Skeletal muscle satellite cell (primary cell): ENCODE measurements at regions not wholly inside any gene's neighbourhood (a gene's known extent, or its start where the extent isn't known, plus 50 kb on each side); places are given as distances from the start of the nearest gene placed in this dataset.

ENCODE experiments used
- H3K27me3 ChIP-seq: 2 replicates; pipeline ENCODE4 v1.7.0; 2013; ENCODE audit warnings: low read length; ENCODE audit not compliant: control insufficient read depth, insufficient read depth
- H3K36me3 ChIP-seq: 2 replicates; pipeline ENCODE4 v1.7.0; 2013; ENCODE audit warnings: mild to moderate bottlenecking, control low read depth, low read length; ENCODE audit not compliant: insufficient read depth
- H3K4me1 ChIP-seq: 2 replicates; pipeline ENCODE4 v1.7.0; 2013; ENCODE audit warnings: low read length; ENCODE audit not compliant: control insufficient read depth, insufficient read depth
- H3K4me2 ChIP-seq: 2 replicates; pipeline ENCODE4 v1.7.0; 2013; ENCODE audit warnings: mild to moderate bottlenecking, low read length
- H3K4me3 ChIP-seq: 2 replicates; pipeline ENCODE4 v1.7.0; 2013; ENCODE audit warnings: low read length
- H3K9ac ChIP-seq: 2 replicates; pipeline ENCODE4 v1.7.0; 2013; ENCODE audit warnings: mild to moderate bottlenecking, low read depth, low read length, moderate library complexity
- H3K9me3 ChIP-seq: replicated peaks from 2 replicates; pipeline ENCODE4 v1.7.0; 2013; ENCODE audit warnings: mild to moderate bottlenecking, control low read depth, low read length

DNA sequence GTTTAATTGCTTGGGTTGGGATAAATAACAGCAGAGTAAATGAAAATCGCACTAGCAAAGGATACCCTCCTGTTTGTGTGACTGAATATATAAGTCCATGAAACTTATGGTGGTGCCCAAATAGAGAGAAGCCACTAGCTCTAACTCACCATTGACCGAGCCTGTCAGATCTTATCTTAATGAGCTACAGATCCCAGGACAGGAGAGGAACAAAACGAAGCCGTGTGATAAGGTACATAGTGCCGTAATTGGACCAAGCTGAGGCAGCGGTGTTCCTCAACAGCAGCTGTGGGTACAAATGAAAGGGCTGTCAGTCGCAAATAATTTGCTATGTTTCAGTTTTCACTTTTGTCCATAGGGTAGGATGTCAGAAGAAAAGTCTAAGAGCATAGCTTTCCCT, 276.1 kb downstream of the PTBP2 start:
- H3K4me3 ChIP-seq, result no peak overlapping the region
- H3K4me2 ChIP-seq, result no peak overlapping the region
- no peaks in the 10 kb centered on the region for H3K9me3 ChIP-seq
- H3K36me3 ChIP-seq, result no peaks in the 10 kb centered on the region
- H3K4me1 ChIP-seq, result no peaks in the 10 kb centered on the region
- no peak overlapping the region for H3K9ac ChIP-seq
- H3K27me3 ChIP-seq, result no peaks in the 10 kb centered on the region

DNA sequence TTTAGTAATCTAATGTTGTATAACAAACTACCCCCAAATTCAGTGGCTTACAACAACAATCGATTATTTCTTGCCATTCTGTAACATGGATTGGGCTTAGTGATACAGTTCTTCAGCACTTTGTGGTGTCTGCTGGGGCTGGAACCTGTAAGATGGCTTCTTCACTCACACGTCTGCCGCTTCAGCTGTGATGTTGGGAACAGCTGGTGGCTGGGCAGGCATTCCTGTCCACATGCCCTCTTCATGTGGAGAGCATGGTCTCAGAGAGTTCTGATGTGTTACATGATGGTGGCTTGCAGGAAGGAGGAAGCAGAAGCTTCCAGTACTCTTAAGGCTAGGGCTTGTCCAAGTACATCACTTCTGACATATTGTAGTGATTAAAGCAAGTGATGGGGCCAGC, 276.9 kb downstream of the PTBP2 start:
- Histone ChIP-seq H3K9me3 (no peaks in the 10 kb centered on the region), H3K4me2 (no peak overlapping the region), H3K9ac (no peak overlapping the region), H3K27me3 (no peaks in the 10 kb centered on the region), H3K4me3 (no peak overlapping the region), H3K4me1 (no peaks in the 10 kb centered on the region), H3K36me3 (no peaks in the 10 kb centered on the region)

DNA sequence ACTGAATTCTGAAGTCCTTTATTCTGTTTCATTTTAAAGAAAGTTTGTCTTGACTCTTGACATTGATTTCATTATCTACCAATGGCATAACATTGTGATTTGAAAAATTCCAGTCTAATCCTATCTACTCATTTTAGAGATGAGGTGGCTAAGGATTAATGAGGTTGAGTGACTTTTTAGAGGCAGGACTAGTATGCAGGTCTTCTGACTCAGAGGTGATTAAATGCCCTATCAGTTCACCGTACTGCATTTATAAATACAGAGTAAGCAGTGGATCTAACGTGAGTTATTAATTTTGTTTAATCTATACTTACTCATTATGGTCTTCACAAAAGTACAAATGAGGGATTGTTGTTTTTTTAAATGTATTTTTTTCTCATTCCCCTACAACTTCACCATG, 277.6 kb downstream of the PTBP2 start:
- H3K4me1 ChIP-seq, result peaks cover under 1% of the 10 kb centered on the region
- no peaks in the 10 kb centered on the region for H3K27me3 ChIP-seq
- no peaks in the 10 kb centered on the region for H3K9me3 ChIP-seq
- no peak overlapping the region for H3K4me2 ChIP-seq
- H3K36me3 ChIP-seq, result no peaks in the 10 kb centered on the region
- no peak overlapping the region for H3K9ac ChIP-seq
- H3K4me3 ChIP-seq, result no peak overlapping the region

DNA sequence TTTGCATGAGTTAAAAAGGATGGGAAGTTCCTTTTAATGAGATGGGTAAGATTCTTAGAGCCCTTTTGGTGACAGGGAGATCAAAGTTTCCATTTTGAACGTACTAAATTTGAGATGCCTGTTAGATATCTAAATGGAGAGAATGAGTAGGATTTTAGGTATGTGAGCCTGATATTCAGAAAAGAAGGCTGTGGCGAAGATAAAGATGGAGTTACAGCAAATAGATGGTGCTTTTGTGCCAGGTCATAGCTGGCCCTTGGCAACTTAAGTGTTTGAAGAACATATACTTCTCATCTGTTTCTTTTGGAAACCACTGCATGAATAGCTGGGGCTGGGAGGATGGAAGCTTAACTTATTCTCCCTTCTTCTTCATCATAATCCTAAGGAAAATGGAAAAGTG, 282.5 kb downstream of the PTBP2 start:
- H3K9ac ChIP-seq, result no peak overlapping the region
- H3K4me2 ChIP-seq, result no peak overlapping the region
- no peaks in the 10 kb centered on the region for H3K36me3 ChIP-seq
- peaks cover 14% of the 10 kb centered on the region for H3K4me1 ChIP-seq
- H3K27me3 ChIP-seq, result no peaks in the 10 kb centered on the region
- no peaks in the 10 kb centered on the region for H3K9me3 ChIP-seq
- H3K4me3 ChIP-seq, result no peak overlapping the region

DNA sequence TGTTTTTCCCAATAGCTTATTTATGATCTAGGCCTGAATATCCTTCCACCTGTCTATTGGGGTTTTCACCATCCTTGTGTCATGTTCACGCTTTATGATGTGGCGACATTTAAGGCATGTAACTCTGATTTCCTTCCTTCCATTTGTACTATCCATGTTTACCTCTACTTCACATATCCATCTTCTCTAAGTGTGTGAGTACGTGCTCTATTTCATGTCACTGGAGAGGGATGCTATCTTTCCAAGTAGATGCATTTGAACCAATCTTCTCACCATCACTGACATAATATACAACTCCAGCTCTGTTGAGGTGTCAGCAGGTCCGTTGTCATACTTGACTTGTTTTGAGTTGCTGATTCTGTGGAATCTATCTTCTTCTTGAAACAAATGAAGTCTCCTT, 283.2 kb downstream of the PTBP2 start:
- Histone ChIP-seq H3K36me3 (no peaks in the 10 kb centered on the region), H3K4me1 (peaks cover 14% of the 10 kb centered on the region), H3K9ac (no peak overlapping the region)

DNA sequence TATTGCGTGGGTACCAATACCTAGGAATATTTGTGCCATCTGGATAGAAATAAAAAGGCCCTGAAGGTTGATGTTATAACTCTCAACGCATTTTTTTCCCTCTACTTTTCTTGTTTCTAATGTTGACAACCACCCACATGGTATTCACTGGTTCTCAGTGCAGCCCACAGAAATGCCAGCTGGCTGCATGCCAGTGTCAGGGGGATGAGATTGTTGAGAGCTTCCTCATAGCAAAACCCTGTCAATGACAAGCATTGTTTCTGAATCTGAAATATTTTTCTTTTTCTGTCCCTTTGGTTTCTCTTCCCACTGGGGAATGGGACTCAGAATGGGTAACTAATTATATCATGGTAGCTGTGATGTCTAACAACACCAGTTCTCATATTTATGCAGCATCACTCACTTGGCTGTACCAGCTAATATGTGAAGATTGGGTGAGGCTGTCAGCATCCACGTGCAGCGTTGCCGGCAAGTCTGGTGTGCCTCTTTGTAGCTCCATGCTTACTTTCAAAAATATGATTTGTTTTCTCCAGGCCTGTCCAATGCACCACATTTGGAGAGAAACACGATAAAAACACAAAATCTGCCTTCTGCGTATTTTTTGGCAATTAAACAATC, 284.6 kb downstream of the PTBP2 start:
- H3K4me2 ChIP-seq, result peak overlapping the region; percentile 17
- no peak overlapping the region for H3K4me3 ChIP-seq
- peaks cover 22% of the 10 kb centered on the region for H3K4me1 ChIP-seq
- no peaks in the 10 kb centered on the region for H3K27me3 ChIP-seq
- H3K36me3 ChIP-seq, result no peaks in the 10 kb centered on the region
- no peaks in the 10 kb centered on the region for H3K9me3 ChIP-seq
- H3K9ac ChIP-seq, result no peak overlapping the region

More for the DNA sequence above, 283.2 kb downstream of the PTBP2 start:
- Histone ChIP-seq H3K27me3 (no peaks in the 10 kb centered on the region), H3K4me3 (no peak overlapping the region), H3K9me3 (no peaks in the 10 kb centered on the region), H3K4me2 (no peak overlapping the region)

DNA sequence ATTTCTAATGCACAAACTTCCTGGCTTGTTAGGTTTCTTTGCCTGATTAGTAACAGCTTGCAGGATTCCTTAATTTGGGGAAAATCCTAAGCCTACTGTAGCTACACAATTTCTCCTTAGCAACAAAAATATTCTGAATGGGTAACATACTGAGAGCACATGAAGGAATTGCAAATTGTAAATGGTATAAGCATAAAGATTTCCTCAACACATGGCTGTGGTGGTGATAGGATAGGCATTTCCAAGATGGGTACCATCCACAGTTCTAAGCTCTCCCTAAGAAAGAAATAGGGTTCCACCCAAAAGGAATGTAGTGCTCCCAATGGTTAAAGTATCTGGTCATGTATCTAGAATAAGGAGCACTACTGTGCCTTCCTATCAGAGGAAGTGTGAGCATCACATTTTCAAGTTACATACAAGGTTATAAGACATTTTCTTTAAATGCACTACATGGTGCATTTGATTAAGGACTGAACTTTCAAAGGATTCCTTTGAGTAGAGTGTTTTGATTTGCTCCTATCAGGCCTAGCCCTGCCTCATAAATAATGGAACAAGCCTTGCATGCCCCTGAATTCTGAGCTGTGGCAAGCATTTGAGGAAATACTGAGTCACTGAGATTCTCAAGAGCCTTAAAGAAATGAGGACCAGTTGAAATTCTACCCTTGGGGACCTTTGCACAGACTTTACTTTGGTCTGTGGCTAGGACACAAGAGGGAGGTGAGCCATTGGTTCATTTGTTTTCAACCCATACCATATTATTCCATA, 286.4 kb downstream of the PTBP2 start:
- Histone ChIP-seq H3K9me3 (no peaks in the 10 kb centered on the region), H3K27me3 (no peaks in the 10 kb centered on the region), H3K4me1 (peaks cover 24% of the 10 kb centered on the region), H3K9ac (no peak overlapping the region), H3K4me2 (no peak overlapping the region), H3K4me3 (no peak overlapping the region), H3K36me3 (no peaks in the 10 kb centered on the region)

DNA sequence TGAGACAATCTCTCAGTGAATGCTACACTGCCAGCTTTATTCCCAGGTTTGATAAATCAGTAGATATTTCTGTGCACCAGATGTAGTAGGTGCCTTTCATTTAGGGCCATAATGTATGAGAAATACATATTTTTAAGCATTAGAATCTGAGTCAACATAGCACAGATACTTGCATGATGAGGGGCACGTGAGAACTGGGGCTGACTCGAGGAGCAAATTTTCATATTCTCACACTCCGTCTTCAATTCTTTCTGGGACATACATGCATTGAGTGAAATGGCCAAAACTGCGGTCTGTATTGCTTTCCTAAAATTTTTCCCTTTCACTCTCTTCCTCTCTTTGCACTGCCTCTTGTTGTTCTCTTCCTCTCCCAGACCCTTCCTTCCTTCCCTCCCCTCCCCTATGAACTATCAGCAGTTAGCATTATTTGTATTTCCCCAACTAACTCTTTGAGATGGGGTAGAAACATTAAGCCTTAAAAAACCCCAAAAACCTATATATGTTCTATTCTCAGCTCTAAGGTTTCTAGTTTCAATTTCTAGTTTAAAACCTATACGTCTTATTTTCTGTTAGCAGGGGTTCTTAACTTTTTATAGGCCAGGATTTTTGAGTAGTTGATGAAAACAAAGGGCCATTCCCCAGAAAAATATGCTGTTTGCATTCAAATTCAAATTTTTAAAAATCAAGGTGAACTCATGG, 289.1 kb downstream of the PTBP2 start:
- no peaks in the 10 kb centered on the region for H3K36me3 ChIP-seq
- H3K4me1 ChIP-seq, result peaks cover 40% of the 10 kb centered on the region
- no peak overlapping the region for H3K4me2 ChIP-seq
- no peaks in the 10 kb centered on the region for H3K9me3 ChIP-seq
- H3K4me3 ChIP-seq, result no peak overlapping the region
- no peak overlapping the region for H3K9ac ChIP-seq
- H3K27me3 ChIP-seq, result no peaks in the 10 kb centered on the region

DNA sequence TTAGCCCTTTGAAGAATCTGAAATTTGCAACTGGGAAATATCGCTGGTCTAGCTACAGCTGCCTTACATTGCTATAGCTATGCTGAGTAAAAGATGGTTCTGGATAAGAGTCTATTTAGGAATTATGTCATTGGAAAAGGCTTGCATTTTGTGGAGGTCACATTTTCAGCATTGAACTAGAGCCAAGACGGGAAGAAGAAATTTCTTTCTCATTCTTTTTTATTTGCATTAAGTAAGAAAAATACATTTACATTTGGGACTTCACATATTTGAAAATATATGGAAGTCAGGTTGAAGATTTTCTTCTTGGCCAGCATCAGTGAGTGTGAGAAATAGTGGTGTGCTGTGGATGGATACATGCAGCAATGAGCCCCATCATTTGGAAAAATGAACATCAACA, 291.6 kb downstream of the PTBP2 start:
- no peaks in the 10 kb centered on the region for H3K27me3 ChIP-seq
- no peaks in the 10 kb centered on the region for H3K9me3 ChIP-seq
- H3K4me3 ChIP-seq, result no peak overlapping the region
- no peak overlapping the region for H3K9ac ChIP-seq
- H3K4me1 ChIP-seq, result peaks cover 31% of the 10 kb centered on the region
- no peaks in the 10 kb centered on the region for H3K36me3 ChIP-seq
- H3K4me2 ChIP-seq, result no peak overlapping the region

DNA sequence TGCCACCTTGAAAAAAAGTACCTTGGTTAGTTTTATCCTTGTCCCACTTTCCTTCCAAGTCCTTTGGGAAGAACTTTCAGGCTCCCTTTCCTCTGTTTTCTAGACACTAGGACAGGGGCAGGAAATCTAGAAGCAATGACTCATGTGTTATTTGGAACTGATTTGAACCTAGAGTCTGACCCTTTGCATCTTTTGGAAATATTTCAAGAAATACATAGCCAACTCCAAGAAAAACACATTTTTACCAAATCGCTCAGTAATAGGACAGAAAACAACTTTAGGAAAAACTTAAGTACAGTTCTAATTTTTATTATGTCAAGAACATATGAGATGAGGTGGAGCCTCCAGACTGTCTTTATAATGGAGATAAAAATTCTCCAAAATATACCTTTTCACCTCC, 292.4 kb downstream of the PTBP2 start:
- Histone ChIP-seq H3K4me1 (peaks cover 31% of the 10 kb centered on the region), H3K36me3 (no peaks in the 10 kb centered on the region), H3K9ac (no peak overlapping the region), H3K4me3 (no peak overlapping the region), H3K4me2 (peak overlapping the region; percentile 64), H3K27me3 (no peaks in the 10 kb centered on the region), H3K9me3 (no peaks in the 10 kb centered on the region)

DNA sequence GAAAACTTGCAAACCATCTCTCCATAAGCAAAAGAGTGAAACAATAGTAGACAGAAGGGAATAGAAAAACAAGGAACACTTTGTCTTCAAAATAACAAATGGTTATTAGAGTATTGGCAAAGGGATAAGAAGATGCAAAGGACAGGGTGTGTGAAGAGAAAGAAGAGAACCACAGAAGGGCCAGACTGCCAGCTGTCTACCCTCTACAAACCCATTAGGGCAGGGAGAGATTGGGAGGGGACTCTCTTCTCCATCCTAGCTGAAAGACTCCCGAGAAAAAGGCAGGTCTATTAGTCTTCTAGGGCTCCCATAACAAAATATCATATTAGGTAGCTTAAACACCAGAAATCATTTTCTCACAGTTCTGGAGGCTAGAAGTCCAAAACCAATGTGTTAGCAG, 292.8 kb downstream of the PTBP2 start:
- Histone ChIP-seq H3K4me1 (peaks cover 31% of the 10 kb centered on the region), H3K9me3 (no peaks in the 10 kb centered on the region), H3K27me3 (no peaks in the 10 kb centered on the region), H3K4me3 (peak overlapping the region; percentile 43), H3K4me2 (peak overlapping the region; percentile 64), H3K9ac (no peak overlapping the region), H3K36me3 (no peaks in the 10 kb centered on the region)
